ENCODE measurements at regions not wholly inside any gene's neighbourhood (a gene's known extent, or its start where the extent isn't known, plus 50 kb on each side); places are given as distances from the start of the nearest gene placed in this dataset.

- no peak overlapping the region for H3K4me3 ChIP-seq
- 82 to 87% (median 86%) methylated on average over 5 of the region's 5 CpGs for WGBS, 3 donors
- H3K9me3 ChIP-seq = no peaks in the 10 kb centered on the region
- H3K4me1 ChIP-seq (ENCODE audit: insufficient read depth) = no peaks in the 10 kb centered on the region
- DNase-seq = no peak
- TF ChIP-seq EP300 (IDR thresholded peaks at IDR 0.05) = no peak
- no peak for TF ChIP-seq CTCF (IDR thresholded peaks at IDR 0.05)
- TF ChIP-seq POLR2A (IDR thresholded peaks at IDR 0.05) = no peak
- no peak overlapping the region for H3K27ac ChIP-seq
- no peaks in the 10 kb centered on the region for H3K36me3 ChIP-seq
- intact Hi-C loops (cut with DNase I) = no loop called here
- no peaks in the 10 kb centered on the region for H3K27me3 ChIP-seq
Observed at GRCh38 chr13:63690672-63691071, 2275.0 kb upstream of the PCDH20 start.

GRCh38 chr13:63684822-63685221, 2269.2 kb upstream of the PCDH20 start:
- no peak for TF ChIP-seq EP300 (IDR thresholded peaks at IDR 0.05)
- no peak for TF ChIP-seq POLR2A (IDR thresholded peaks at IDR 0.05)
- no peak for TF ChIP-seq CTCF (IDR thresholded peaks at IDR 0.05)
- no peaks in the 10 kb centered on the region for H3K27me3 ChIP-seq
- intact Hi-C loops (cut with DNase I) = no loop called here

GRCh38 chr13:63680704-63681103, 2265.1 kb upstream of the PCDH20 start:
- 55 to 59% (median 55%) methylated on average over 1 of the region's 1 CpG for WGBS, 3 donors
- TF ChIP-seq EP300 (IDR thresholded peaks at IDR 0.05) = no peak
- no peak for TF ChIP-seq CTCF (IDR thresholded peaks at IDR 0.05)
- no peak for TF ChIP-seq POLR2A (IDR thresholded peaks at IDR 0.05)
- DNase-seq = no peak
- H3K36me3 ChIP-seq = no peaks in the 10 kb centered on the region
- no peak overlapping the region for H3K27ac ChIP-seq
- no peak overlapping the region for H3K4me3 ChIP-seq
- no peaks in the 10 kb centered on the region for H3K27me3 ChIP-seq
- intact Hi-C loops (cut with DNase I) = no loop called here
- no peaks in the 10 kb centered on the region for H3K4me1 ChIP-seq (ENCODE audit: insufficient read depth)
- H3K9me3 ChIP-seq = no peaks in the 10 kb centered on the region

More at GRCh38 chr13:63684822-63685221, 2269.2 kb upstream of the PCDH20 start:
- Histone ChIP-seq H3K4me3 (no peak overlapping the region), H3K27ac (no peak overlapping the region), H3K4me1 (ENCODE audit: insufficient read depth) (no peaks in the 10 kb centered on the region), H3K9me3 (no peaks in the 10 kb centered on the region), H3K36me3 (no peaks in the 10 kb centered on the region)
- no peak for DNase-seq

GRCh38 chr13:63671296-63671695, 2255.6 kb upstream of the PCDH20 start:
- Histone ChIP-seq H3K27me3 (no peaks in the 10 kb centered on the region), H3K4me3 (no peak overlapping the region), H3K9me3 (no peaks in the 10 kb centered on the region), H3K27ac (no peak overlapping the region), H3K4me1 (ENCODE audit: insufficient read depth) (no peaks in the 10 kb centered on the region), H3K36me3 (no peaks in the 10 kb centered on the region)
- TF ChIP-seq CTCF (IDR thresholded peaks at IDR 0.05) (no peak), EP300 (IDR thresholded peaks at IDR 0.05) (no peak), POLR2A (IDR thresholded peaks at IDR 0.05) (no peak)
- intact Hi-C loops (cut with DNase I) = loop anchor here in 1 of 4 donors (5.0 kb wide), 1 partner anchor 629 kb away; no protein-coding TSS in a partner anchor
- DNase-seq = no peak

- no peaks in the 10 kb centered on the region for H3K4me1 ChIP-seq (ENCODE audit: insufficient read depth)
- H3K9me3 ChIP-seq = no peaks in the 10 kb centered on the region
- H3K36me3 ChIP-seq = no peaks in the 10 kb centered on the region
- H3K27me3 ChIP-seq = no peaks in the 10 kb centered on the region
- DNase-seq = no peak
- intact Hi-C loops (cut with DNase I) = no loop called here
- no peak overlapping the region for H3K27ac ChIP-seq
- H3K4me3 ChIP-seq = no peak overlapping the region
- WGBS, 3 donors = 95 to 100% (median 97%) methylated on average over 1 of the region's 1 CpG
- TF ChIP-seq CTCF (IDR thresholded peaks at IDR 0.05) (no peak), EP300 (IDR thresholded peaks at IDR 0.05) (no peak), POLR2A (IDR thresholded peaks at IDR 0.05) (no peak)
Observed at GRCh38 chr13:63651394-63651793, 2235.7 kb upstream of the PCDH20 start.

All from ovary (tissue), 7 donors.